ACHN (cell line): ENCODE measurements at regions not wholly inside any gene's neighbourhood (a gene's known extent, or its start where the extent isn't known, plus 50 kb on each side); places are given as distances from the start of the nearest gene placed in this dataset.

ENCODE experiments used
- DNase-seq: peaks from one replicate; pipeline ENCODE4 v3.0.0-alpha.2; 2015
- in situ Hi-C: cut with HindIII; loops from 2 replicates; pipeline ENCODE4 v1.10.0; 2017; ENCODE audit warnings: low sequenced_read_pairs, low pct_ligation_motif_present, low pct_unique_long_range_greater_than_20kb

DNA sequence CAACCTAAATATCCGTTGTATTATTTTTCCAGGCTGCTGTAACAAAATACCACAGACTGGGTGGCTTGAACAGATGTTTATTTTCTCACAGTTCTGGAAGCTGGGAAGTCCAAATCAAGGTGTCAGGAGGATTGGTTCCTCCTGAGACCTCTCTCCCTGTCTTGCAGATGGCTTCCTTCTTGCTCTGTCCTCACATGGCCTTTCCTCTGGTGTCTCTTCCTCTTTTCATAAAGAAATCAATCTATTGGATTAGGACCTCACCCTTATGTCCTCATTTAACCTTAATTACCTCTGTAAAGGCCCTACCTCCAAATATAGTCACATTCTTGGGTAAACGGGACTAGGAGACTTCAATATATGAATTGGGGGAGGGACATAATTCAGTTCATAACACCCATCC is 89.2 kb upstream of the PLCL2 start:
- in situ Hi-C loops = no loop called here
- no peak for DNase-seq

DNA sequence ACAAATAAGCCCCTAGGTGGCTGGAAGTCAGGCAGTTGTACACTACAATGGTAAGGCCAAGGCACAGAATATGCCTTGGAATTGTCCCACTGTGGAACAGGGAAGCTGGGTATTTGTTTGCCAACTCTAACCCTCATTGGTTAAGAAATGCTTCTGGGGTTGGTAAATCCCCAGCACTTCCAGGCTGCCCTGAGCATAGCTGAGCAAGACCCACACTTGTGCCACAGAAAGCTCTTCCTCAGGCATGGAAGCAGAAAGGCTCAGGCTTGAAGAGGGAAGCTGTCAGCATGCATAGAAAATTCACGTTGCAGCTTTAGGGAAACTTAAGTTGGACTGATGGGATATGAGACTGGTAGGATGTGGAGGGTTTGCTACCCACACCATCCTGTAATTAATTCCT is 86.9 kb upstream of the PLCL2 start:
- DNase-seq = no peak
- in situ Hi-C loops = no loop called here

DNA sequence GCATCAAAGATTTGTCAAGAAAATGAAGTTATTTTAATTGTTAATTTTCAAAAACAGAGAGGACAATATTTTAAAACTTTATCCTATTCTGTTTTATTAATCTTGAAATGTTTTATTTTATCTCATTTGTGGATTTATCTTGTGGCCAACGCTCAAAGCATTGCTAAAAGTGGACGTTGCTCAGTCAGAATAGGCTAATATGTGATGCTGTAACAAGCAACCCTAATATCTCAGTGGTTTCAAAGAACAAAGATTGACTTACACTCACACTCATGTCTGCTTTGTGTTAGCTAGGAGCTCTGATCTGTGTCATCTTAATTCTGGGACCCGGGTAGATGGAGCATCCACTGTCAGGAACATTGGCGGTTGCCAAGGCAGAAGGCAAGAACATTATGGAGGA is 86.0 kb upstream of the PLCL2 start:
- DNase-seq = no peak
- in situ Hi-C loops = no loop called here

DNA sequence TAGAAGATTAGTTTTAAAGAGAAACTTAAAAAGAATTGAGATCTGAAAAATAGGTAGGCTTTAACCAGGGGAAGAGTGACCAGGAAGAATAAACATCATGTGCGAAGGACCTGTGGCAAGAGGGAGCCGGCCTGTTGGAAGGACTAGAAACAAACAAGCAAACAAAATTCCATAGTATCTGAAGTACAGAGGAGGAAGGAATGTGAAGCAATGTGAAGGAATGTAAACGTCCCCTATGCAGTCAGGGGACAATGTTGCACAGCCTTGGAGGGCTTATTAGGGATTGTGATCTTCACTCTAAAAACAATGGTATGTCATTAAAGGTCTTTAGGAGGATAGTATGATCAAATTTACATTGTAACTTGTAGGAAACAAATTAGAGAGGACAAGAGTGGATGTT is 84.4 kb upstream of the PLCL2 start:
- no peak for DNase-seq
- in situ Hi-C loops = no loop called here

DNA sequence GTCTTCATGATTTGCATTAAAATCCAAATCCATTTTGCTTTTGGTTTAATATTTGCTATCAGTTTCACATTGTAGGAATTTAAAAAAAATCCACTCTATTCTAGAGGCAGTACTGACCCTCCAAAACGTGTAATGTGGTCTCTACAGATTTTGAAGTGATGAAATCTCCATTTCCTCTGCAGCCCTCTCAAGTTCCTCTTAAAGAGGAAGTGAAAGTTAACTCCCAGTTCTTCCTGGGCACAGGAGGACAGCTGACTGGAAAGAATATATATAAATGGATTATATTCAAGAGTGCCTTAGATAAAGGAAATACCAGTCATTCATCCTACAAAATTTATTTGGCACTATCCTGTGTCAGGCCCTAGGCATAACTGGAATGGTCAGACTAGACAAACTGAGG is 83.5 kb upstream of the PLCL2 start:
- in situ Hi-C loops = no loop called here
- no peak for DNase-seq

DNA sequence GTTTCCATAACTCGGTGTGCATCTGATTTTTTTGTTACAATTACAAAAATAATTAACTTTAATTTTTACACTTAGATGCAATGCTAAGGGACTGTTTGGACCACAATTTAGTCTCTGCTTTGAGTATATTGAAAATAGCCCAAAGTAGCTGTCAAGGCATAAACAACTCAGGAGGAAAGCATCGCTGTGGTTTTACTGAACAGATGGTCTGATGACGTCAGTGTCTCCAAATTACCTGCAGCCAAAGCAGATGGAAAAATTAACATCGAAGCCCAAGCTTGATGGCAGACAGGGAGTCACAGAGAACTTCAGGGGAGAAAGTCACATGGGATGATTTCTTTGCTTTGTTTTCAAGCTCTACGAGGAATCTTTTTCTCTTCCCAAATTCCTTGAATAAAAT is 83.1 kb upstream of the PLCL2 start:
- DNase-seq = no peak
- in situ Hi-C loops = no loop called here

DNA sequence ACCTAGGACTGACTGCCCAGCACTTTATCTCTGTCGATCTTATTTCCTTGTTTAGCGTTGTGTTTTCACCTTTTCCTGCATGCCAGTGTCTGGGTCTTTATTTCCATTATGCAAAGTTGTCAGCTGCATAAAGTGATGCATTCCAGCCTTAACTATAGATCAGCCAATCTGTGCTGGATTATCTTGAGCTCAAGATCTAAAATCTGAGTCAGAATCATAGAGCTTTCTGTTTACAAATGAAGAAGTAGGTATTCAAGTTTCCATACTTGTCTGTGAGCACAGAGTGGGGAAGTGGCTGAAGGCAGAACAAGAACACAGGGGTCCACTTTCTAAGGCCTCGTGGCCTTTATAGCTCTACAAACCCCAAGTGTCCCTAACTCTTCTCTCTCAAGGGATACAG is 82.4 kb upstream of the PLCL2 start:
- no peak for DNase-seq
- in situ Hi-C loops = no loop called here

DNA sequence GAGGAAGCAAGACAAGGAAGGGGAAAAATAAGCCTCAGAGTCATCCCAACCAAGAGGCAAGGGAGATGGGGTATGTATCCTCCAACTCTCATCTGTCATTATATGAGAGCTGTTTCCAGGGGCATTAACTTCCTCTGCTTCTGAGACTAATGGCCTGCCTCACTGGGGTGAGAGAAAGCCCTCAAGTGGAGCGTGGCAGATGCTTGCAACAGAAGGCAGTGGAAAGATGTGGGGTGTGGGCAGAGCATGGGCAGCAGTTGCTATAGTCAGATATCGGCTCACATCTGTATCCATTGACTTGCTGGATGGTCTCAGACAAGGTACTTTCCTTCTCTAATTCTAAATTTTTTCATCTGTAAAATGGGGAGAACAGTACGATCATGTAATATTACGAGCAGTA is 81.7 kb upstream of the PLCL2 start:
- no peak for DNase-seq
- in situ Hi-C loops = no loop called here

DNA sequence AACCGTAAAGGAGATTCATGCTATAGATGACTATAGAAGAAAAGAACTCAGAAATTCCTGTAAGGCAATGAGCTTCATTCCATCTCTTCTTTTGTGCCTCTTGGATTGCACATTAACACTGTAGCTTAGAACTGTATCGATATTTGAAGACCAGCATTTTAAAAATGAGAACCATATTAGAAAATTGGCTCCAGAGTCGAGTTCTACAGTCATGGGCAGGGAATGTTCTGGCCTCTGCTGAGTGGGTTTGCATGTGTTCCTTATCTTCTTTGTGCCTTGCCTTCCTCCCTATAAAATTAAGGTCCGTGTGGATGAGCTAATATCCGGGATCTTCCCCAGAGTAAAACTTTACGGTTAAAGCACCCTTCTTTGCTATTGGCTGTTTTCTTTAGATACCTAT is 77.4 kb upstream of the PLCL2 start:
- in situ Hi-C loops = no loop called here
- no peak for DNase-seq

DNA sequence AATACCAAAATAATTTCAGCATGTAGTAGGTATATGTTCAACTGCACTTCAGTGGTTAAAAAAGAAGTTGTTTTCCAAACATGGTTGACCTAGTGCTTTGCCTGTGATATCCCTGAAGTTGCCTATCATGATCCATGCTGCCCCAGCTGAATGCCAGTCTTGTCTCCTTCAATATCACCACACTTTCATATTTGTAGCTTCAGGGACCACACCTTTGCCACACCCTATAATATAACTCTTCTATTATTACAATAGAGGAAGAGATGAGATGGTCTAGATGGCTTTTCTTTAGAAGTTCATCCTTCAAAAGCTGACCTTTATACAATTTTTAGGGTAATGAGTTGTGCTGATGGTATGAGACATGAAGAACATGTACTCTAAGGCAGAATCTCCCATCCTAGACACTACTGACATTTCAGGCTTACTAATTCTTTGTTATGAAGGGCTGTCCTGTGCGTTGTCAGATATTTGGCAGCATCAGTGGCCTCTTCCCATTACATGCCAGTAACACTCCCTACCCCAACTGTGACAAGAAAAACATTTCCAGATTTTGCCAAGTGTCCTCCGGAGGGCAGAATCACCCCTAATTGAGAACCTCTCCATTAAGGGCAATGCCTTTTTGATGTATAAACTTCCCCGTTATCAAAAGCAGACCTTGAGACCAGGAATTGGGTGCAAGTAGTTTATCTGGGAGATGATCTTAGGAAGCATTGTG is 76.2 kb upstream of the PLCL2 start:
- no peak for DNase-seq
- in situ Hi-C loops = no loop called here

DNA sequence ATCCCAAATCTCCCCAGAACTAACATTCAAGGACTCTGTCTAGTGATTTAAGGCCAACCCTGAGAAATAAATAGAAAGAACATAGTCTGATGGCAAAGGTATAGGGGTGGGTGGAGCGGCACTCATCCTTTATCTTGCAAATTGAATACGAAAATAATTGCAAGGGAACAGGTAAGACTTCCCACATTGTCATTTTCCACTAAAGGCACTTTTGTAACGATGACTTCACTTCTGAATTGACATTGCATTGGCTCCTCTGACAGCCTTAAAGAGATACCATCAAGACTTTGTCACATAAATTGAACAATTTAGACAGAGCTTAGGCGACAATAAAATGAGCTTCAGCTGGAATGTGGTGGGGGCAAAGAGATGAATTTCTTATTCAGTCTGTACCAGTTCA is 75.3 kb upstream of the PLCL2 start:
- DNase-seq = no peak
- in situ Hi-C loops = no loop called here

DNA sequence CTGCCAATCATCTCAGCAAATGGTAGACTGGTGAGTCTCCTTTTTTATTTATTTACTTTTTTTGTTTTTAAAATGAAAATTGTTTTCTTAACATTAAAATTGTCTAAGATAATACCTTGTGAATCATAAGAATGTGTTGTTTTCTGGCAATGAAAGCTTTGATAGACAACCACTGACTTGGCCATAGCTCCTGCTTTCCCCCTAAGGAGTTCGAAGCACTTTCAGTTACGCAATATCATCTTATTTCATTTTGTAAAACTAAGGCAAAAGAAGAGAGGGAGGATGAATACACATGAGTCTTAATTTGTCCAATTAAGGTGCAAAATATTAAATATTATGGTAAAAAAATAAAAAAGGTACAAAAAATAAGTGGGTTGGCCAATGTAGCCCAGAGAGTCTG is 74.8 kb upstream of the PLCL2 start:
- DNase-seq = no peak
- in situ Hi-C loops = no loop called here

DNA sequence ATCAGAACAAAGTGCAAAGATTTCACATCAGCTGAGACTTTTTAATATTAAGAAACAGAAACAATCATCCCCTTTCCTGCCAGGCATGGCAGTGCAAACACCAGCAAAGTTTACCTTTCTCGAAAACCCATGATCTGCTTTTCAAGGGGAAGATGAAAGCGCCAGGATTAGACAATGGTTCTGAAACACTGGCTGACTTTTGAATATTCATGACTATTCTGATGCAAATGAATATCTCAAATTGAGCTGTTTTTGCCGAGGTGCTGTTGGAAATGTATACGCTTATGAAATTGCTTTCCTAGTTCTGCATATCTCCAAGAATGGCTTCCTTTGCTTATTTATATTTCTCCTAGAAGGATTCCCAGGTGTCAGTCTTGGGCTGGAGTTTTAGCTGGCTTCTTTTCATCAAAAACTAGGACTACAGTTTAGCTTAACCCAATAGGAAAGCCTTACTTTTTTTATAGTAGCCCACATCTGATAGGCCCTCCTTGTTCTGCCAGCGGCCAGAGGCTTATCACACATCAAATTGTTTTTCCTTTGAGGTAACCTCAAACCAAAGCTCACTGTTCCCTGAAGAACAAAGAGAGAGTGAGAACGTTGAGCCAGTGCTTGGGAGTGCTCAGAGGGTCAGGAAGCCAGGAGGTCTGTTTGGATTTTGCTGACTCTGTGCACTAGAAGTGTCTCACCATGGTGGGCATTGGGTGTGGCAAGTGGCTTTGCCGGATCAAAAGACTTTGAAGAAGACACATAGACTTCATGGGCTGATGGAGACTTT is 74.0 kb upstream of the PLCL2 start:
- no peak for DNase-seq
- in situ Hi-C loops = no loop called here

DNA sequence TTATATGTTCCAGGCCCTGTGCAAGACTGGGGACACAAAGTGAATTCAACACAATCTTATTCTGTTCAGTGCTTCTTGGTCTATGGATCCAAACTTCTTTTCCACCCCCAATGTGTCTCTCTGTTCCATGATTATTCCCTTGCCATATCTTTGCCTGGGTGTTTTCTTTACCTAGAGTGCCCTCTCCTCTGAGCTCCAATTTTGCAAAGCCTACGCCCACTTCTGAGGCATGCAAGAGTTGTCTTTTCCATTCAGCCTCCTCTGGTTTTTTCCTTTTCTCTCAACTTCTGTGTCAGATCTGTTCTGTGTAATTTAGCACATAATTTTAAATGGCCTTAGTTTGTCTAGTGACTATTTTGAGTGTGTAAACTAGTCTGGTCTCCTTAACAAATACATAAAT is 72.8 kb upstream of the PLCL2 start:
- DNase-seq = no peak
- in situ Hi-C loops = no loop called here

DNA sequence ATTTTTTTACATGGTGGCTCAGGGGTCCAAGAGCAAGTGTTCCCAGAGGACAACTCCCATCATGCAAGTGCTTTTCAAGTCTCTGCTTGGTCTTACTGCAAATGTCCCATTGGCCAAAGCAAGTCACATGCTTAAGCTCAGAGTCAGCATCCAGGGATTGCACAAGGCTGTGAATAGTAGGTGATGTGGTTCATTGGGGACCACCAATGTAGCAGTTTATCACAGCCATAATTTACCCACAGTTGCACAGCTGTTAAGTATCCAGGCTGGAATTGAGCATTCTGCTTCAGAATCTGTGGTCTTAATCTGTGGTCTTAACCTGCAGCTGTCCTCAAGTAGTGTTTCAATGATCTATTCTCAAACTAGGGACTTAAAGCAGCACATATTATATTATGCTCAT is 71.4 kb upstream of the PLCL2 start:
- no peak for DNase-seq
- in situ Hi-C loops = no loop called here

DNA sequence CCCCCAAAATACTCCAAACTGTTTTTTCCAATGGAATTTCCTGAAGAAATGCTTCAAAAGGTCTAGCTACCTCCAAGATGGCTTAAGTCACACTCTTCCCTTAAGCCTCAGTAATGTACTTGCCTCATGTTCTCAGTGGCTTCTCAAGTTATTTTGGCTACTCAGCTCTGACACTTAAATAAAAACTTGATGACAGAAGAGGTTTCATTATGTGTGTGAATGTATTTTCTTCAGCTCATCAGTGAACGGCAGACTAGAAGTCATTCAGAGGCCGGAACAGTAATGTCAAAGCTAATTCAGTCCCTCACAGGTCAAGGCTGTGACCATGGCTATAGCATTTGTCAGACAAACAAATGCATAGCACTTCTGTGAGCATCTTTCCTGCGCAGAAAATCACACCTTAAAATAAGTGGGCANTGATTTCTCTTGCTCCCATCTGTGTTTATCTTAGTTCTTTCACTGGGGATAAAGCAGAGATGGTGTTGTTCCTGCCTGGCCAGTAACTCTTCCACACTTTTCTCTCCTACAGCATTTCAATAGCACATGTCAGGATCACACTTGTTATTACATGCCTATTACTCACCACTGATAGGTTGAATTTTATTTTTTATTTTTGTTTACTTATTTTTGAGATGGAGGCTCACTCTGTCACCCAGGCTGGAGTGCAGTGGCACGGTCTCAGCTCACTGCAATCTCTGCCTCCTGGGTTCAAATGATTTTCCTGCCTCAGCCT is 68.5 kb upstream of the PLCL2 start:
- in situ Hi-C loops = no loop called here

DNA sequence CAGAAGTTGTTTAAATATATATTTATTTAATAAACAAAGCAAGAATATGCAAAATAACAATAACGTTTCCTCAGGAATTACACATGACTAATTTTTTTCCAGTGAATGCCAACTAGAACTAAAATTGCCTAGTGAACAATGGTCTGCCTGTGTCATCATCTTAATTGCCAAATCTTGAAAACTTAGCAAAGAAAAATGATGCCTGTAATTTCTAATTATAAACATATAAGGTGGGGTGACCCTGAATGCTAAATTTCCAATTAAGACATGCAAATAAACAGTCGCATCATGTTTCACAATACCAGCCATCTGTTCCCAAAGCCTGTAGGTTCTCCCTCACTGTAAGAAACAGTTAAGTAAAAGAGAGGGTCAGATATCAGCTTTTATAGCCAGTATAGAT is 67.6 kb upstream of the PLCL2 start:
- in situ Hi-C loops = no loop called here
- no peak for DNase-seq

More for the DNA sequence above, 68.5 kb upstream of the PLCL2 start:
- DNase-seq = no peak

DNA sequence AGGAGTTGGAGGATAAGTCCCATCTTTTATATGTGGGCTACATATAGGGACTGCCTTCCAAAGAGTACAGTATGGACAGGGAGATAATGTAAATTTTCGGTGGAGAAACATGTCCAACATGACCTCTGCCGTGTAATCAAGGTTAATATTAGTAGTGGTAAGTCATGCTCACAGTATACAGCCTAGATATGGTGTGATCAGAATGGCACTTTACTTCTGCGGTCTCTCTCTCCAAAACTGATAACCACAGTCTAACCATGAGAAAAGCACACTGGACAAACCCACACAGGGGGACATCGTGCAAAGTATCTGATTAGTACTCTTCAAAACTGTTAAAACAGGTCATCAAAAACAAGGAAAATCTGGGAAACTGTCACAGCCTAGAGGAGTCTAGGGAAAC is 66.6 kb upstream of the PLCL2 start:
- no peak for DNase-seq
- in situ Hi-C loops = no loop called here

DNA sequence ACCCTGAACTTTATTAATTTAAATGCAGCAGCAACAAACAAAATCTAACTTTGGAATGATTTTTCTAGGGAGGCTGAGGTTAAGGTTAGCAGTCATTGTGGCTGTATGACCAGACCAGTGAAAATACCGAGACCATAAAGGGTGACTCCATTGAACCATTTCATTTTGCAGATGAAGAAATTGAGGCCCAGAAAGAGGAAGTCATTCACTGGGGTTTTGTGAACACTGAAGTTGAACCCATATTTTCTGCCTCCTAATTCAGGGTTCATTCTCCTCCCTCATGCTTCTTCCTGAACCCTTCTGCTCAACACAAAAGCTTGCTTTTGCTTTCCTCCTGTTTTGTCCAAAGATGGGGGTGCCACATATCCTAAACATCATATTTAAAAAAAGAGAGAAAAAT is 65.8 kb upstream of the PLCL2 start:
- DNase-seq = no peak
- in situ Hi-C loops = no loop called here

DNA sequence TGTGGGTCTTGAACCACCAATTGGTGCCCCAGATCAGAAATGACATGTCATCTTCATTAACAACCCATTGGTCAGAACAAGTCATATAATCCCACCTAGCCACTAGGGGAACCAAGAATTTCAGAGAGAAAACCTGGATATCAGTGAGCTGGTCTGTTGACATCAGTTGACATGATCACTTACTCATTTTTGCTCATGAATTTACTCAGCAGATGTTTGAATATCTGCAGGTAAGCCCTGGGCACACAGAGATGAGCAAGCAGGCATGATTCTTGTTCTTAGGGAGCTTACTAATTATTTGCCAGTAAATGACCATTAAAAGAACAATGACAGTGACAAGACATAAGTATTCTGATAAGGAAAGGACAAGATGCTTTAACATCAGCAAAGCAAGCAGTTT is 64.3 kb upstream of the PLCL2 start:
- in situ Hi-C loops = no loop called here
- no peak for DNase-seq
